CD4-positive, CD25-positive, alpha-beta regulatory T cell (primary cell): ENCODE measurements at regions not wholly inside any gene's neighbourhood (a gene's known extent, or its start where the extent isn't known, plus 50 kb on each side); places are given as distances from the start of the nearest gene placed in this dataset.
"Not testable (repeated sequence)": the region's sequence is repeated elsewhere in the genome, so short reads cannot be mapped to it uniquely, and the experiment has no call there.

Source experiments
- ATAC-seq, 2 donors: fragments of 150-1000 bp; cut with Tn5 transposase; one replicate each; pipeline ENCODE4 v1.10.0; 2021; ENCODE audit warnings: low read depth in 2 of 2, moderate number of reproducible peaks in 2 of 2, moderate library complexity in 1 of 2
- DNase-seq, 3 donors: peaks; one replicate each; pipeline versions ENCODE4 v3.0.0 to v3.0.0-alpha.2; 2012 to 2022; ENCODE audit warnings: mixed read lengths in 1 of 3
- H3K27ac ChIP-seq: one replicate; pipeline ENCODE4 v1.7.0; 2013; ENCODE audit warnings: mild to moderate bottlenecking, low read length; ENCODE audit not compliant: insufficient read depth, poor library complexity, severe bottlenecking
- H3K27me3 ChIP-seq: one replicate; pipeline ENCODE4 v1.7.0; 2013; ENCODE audit warnings: low read length; ENCODE audit not compliant: control insufficient read depth, insufficient read depth
- H3K36me3 ChIP-seq: one replicate; pipeline ENCODE4 v1.7.0; 2013; ENCODE audit warnings: mild to moderate bottlenecking, low read length, moderate library complexity; ENCODE audit not compliant: control insufficient read depth, insufficient read depth
- H3K4me1 ChIP-seq: 2 replicates; pipeline ENCODE4 v1.7.0; 2013; ENCODE audit warnings: mild to moderate bottlenecking, low read length; ENCODE audit not compliant: insufficient read depth, control insufficient read depth, poor library complexity, severe bottlenecking
- H3K4me3 ChIP-seq: one replicate; pipeline ENCODE4 v1.7.0; 2013; ENCODE audit warnings: low read depth, mild to moderate bottlenecking, low read length, moderate library complexity
- H3K9me3 ChIP-seq, 2 experiments: 1 replicate in 1 of 2; 2 replicates in 1 of 2; pipeline ENCODE4 v1.7.0; 2013; ENCODE audit warnings: low read length in 2 of 2, mild to moderate bottlenecking in 1 of 2, moderate library complexity in 1 of 2; ENCODE audit not compliant: control insufficient read depth in 2 of 2
- H3K27ac Mint-ChIP-seq, 3 donors: one replicate each; pipeline ENCODE4 v1.8.0; 2020 to 2022; ENCODE audit warnings: mild to moderate bottlenecking in 3 of 3, mixed read lengths in 3 of 3, moderate library complexity in 2 of 3
- H3K27me3 Mint-ChIP-seq: one replicate; pipeline ENCODE4 v1.8.0; 2022; ENCODE audit warnings: mild to moderate bottlenecking, mixed read lengths
- H3K36me3 Mint-ChIP-seq: one replicate; pipeline ENCODE4 v1.8.0; 2020; ENCODE audit warnings: mixed read lengths
- H3K4me1 Mint-ChIP-seq, 4 donors: one replicate each; pipeline ENCODE4 v1.8.0; 2020 to 2022; ENCODE audit warnings: mixed read lengths in 4 of 4, mild to moderate bottlenecking in 1 of 4
- H3K4me3 Mint-ChIP-seq, 4 donors: one replicate each; pipeline ENCODE4 v1.8.0; 2020 to 2022; ENCODE audit warnings: mild to moderate bottlenecking in 4 of 4, mixed read lengths in 4 of 4, moderate library complexity in 3 of 4
- H3K9me3 Mint-ChIP-seq, 7 donors: one replicate each; pipeline ENCODE4 v1.8.0; 2020 to 2022; ENCODE audit warnings: mixed read lengths in 7 of 7, mild to moderate bottlenecking in 3 of 7, moderate library complexity in 2 of 7

GRCh38 chr13:18285663-18286062 is 896.0 kb downstream of the TUBA3C start:
- H3K4me1 ChIP-seq, H3K4me3 ChIP-seq, H3K27ac Mint-ChIP-seq, H3K36me3 ChIP-seq, H3K9me3 Mint-ChIP-seq, H3K9me3 ChIP-seq, H3K4me3 Mint-ChIP-seq, DNase-seq, ATAC-seq, H3K27ac ChIP-seq, H3K4me1 Mint-ChIP-seq, H3K36me3 Mint-ChIP-seq, H3K27me3 ChIP-seq, H3K27me3 Mint-ChIP-seq: not testable (repeated sequence)

- H3K27ac ChIP-seq, H3K4me1 ChIP-seq, H3K27ac Mint-ChIP-seq, H3K4me3 ChIP-seq, DNase-seq, H3K36me3 ChIP-seq, ATAC-seq, H3K9me3 Mint-ChIP-seq, H3K36me3 Mint-ChIP-seq, H3K4me1 Mint-ChIP-seq, H3K27me3 Mint-ChIP-seq, H3K27me3 ChIP-seq, H3K9me3 ChIP-seq, H3K4me3 Mint-ChIP-seq: not testable (repeated sequence)
Observed at GRCh38 chr13:18284040-18284439, 897.6 kb downstream of the TUBA3C start.

GRCh38 chr13:18281829-18282597 is 899.6 kb downstream of the TUBA3C start:
- not testable (repeated sequence) for H3K4me3 Mint-ChIP-seq, H3K4me3 ChIP-seq, H3K36me3 ChIP-seq, H3K9me3 Mint-ChIP-seq, H3K4me1 Mint-ChIP-seq, H3K4me1 ChIP-seq, DNase-seq, H3K27me3 ChIP-seq, H3K27ac Mint-ChIP-seq, ATAC-seq, H3K27ac ChIP-seq, H3K27me3 Mint-ChIP-seq, H3K9me3 ChIP-seq, H3K36me3 Mint-ChIP-seq

DNA sequence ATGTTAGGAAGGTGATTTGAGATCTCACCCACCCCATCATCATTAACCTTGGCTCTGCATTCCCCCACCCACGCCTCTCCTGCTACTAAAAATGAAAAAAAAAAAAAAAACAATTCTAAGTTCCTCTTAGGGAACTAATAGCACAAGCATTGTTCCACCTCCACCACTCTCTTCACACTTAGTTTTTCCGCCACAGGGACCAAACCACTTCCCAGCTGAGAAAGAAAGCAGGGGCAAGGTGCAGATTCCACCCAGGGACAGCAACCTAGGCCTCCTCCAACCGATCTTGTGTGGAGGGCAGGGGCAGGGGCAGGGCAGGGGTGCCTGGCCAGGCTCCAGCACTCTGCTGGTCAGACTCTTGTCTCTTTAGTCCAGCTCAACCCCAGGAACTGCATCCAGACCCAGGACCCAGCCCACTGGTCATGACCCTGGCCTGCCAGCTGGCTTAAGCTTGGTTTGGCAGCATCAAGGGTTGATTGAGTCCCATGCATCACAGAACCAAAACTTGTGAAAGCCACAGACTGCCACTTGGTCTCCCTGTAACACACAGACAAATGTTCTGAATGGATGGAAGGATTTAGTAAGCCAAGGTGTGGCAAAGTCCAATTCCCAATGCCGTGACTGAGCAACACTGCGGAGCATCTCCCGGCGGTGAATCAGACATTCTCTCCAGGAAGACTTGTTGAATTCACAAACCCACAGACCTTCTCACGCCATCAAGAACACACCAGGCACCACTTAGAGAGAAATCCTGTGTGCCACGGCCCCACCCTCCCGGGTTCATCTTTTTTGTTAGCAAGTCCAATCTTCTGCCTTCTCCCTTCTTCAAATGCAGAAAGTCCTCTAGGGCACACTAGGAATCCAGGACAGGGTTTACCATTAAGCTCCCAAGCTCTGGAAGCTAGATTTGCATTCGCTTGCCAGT is 900.5 kb downstream of the TUBA3C start:
- H3K36me3 Mint-ChIP-seq, H3K9me3 ChIP-seq, H3K27me3 ChIP-seq, H3K4me3 Mint-ChIP-seq, H3K27ac Mint-ChIP-seq, H3K4me3 ChIP-seq, H3K36me3 ChIP-seq, H3K27ac ChIP-seq, H3K4me1 ChIP-seq, H3K4me1 Mint-ChIP-seq, ATAC-seq, DNase-seq, H3K9me3 Mint-ChIP-seq, H3K27me3 Mint-ChIP-seq: not testable (repeated sequence)

DNA sequence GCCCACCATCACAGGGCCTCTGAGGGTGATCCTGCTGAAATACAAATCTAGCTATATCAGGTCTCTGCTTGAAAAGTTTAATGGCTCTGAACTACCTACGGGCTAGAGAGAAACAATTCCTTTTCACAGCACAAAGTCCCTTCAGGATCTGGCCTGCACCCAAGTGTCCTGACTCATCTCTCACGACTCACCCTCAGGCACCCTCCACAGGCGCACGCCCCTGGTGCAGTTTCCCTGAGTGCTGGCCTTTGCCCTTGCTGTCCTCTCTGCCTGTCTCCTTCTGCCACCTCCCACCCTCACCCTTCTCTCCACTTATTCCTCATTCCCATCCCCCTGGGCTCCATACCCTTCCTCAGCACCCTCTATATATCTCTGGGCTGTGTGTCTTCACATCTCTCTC is 901.7 kb downstream of the TUBA3C start:
- H3K9me3 ChIP-seq, H3K4me3 Mint-ChIP-seq, H3K27ac ChIP-seq, H3K9me3 Mint-ChIP-seq, ATAC-seq, H3K27ac Mint-ChIP-seq, H3K36me3 Mint-ChIP-seq, H3K27me3 Mint-ChIP-seq, H3K4me1 ChIP-seq, H3K27me3 ChIP-seq, H3K4me3 ChIP-seq, DNase-seq, H3K36me3 ChIP-seq, H3K4me1 Mint-ChIP-seq: not testable (repeated sequence)

- H3K27me3 ChIP-seq, H3K4me1 ChIP-seq, H3K4me3 ChIP-seq, H3K36me3 ChIP-seq, H3K9me3 Mint-ChIP-seq, H3K27me3 Mint-ChIP-seq, H3K4me3 Mint-ChIP-seq, H3K27ac Mint-ChIP-seq, ATAC-seq, H3K27ac ChIP-seq, H3K9me3 ChIP-seq, H3K4me1 Mint-ChIP-seq, DNase-seq, H3K36me3 Mint-ChIP-seq: not testable (repeated sequence)
Observed at GRCh38 chr13:18277372-18277771, 904.3 kb downstream of the TUBA3C start.

DNA sequence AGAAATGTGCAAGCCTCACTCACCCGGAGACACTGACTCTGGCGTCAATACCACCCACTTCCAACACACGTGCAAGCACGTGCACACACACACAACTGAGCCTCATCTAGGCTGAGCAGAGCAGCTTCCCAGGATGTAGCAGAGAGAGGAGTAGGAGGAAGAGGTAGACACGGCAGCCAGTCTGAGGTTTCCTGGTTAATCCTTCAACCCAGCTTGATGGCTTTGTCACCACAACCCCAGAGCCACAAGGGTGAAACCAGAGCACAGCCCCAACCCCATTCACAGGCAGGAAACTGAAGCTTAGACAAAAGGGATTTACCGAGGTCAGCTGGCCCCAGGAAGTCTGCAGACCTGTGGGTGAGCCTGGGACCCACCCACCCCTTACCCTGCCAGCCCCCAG is 905.3 kb downstream of the TUBA3C start:
- not testable (repeated sequence) for H3K27ac ChIP-seq, H3K9me3 ChIP-seq, H3K27me3 Mint-ChIP-seq, H3K4me3 ChIP-seq, H3K36me3 ChIP-seq, ATAC-seq, H3K27ac Mint-ChIP-seq, H3K9me3 Mint-ChIP-seq, H3K27me3 ChIP-seq, H3K4me3 Mint-ChIP-seq, DNase-seq, H3K4me1 Mint-ChIP-seq, H3K4me1 ChIP-seq, H3K36me3 Mint-ChIP-seq
